Suppressor macrophage treated with lipopolysaccharide for 4 hours (primary cell): ENCODE measurements at regions not wholly inside any gene's neighbourhood (a gene's known extent, or its start where the extent isn't known, plus 50 kb on each side); places are given as distances from the start of the nearest gene placed in this dataset.
"Not testable (repeated sequence)": the region's sequence is repeated elsewhere in the genome, so short reads cannot be mapped to it uniquely, and the experiment has no call there.

Experiments used
- DNase-seq: peaks from one replicate; pipeline ENCODE4 v3.0.0-alpha.2; 2020

DNA sequence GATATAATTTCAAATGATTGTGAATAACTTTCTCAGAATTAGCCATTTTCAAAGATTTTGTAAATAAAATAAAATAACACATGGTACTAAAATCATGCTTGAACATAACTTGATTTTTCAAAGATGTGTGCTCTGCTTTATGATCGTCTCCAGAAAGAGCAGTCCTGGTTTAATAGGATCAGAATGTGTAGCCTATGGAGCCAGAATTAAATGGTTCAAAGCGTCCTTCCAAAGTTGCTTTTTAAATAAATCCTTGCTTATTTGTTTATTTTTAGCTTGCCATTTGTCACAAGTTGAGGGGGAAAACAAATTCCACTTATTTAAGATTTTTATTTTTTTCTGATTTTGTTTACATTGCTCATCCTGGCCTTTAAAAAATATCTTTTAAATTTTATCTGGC lies 123.7 kb upstream of the SPRED1 start:
- DNase-seq, result no peak

DNA sequence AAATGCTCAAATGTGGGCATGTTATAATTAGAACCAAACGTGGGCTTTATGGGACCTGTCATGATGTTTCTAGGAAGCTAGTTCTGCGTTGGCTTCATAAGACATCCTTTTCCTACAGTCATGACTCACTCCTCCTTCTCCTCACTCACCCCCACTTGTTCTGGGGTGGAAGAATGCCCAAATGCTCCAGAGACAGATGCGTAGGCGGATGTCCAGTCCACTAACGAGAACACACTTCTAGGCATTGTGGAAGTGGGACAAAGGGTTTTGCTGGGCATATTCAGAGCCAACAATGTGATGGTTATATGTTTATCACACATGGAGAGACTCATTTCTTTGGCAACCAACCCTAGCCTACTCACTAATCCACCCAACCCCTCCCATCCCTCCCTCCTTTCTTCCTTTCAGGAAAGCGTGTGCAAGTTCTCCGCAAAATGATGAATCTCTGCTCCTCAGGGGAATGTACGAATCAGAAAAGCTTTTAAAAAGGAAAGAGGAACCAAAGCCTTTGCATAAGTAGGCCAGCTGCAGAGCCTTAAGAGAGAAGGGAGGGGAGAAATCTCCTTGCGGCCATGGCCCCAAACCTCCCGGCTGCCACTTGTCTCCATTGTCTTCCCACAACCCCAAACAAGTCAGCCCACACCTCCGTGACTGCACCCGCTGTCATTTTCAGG lies 123.0 kb upstream of the SPRED1 start:
- DNase-seq, result peak; percentile 96

DNA sequence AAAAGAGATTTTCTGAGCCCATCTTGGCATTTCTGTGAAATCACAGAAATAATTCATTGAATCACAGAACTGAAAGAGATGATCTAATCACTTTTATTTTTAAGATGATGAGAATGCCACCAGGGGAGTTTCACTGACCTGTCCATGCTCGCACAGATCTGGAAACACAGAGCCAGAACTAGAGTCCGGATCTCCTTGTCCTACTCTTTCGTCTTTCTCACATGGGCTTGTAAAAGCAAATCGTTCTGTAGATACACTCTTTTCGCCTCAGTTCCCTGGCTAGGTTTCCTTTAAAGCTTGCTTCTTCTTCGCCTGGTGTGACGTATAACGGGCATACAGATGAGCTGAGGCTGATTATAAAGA lies 122.5 kb upstream of the SPRED1 start:
- DNase-seq, result no peak

DNA sequence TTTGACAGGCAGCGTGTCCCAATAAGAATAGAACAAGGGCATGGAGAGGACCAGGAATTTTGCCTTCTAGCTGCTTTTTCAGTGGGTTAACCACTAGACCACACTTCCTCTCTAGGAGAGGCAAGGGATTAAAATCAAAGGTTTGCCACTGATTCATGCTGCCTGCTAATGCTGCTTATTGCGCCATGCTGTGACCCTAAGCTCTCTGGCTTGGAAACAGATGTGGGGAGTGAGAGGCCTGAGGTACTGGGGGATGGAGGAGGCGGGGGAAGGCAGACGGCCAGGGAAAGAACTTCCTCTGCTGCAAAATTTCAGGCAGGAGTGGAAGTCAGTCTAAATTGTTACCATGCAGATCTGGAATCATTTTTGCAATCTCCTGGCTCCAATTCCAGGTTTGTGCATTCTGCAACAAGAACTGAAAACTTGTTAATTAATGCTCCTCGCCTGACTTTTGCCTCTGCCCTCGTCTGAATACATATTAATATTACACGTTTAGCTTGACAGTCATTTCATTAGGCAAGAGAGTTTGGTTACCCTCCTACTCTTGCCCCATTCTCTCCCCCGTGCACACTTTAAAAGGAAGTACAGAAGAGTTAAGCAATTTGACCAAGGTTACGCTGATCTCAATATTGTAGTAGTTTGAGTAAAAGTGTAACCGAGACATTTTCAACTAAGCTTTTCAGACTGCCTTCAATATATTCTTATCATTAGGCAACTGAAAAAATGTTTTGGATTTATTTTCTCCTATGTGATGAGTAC lies 121.7 kb upstream of the SPRED1 start:
- DNase-seq, result peak; percentile 92

DNA sequence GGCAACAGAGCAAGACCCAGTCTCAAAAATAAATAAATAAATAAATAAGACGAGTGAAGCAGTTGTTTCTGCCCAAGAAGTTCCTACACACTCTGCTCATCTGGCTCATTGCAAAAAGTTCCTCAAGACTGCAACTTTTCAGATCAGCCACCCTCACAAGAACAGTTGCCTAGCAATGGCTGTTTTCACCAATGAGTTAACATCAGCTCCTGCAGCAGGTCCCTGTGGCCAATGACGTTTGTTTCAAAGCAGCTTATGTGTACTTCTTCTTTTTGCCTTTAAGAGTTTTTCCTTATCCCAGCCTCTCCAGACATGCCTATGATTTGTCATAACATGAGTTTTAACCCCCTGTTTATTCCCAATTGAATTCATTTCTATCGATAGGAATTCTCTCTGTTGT lies 118.4 kb upstream of the SPRED1 start:
- peak; percentile 83 for DNase-seq

DNA sequence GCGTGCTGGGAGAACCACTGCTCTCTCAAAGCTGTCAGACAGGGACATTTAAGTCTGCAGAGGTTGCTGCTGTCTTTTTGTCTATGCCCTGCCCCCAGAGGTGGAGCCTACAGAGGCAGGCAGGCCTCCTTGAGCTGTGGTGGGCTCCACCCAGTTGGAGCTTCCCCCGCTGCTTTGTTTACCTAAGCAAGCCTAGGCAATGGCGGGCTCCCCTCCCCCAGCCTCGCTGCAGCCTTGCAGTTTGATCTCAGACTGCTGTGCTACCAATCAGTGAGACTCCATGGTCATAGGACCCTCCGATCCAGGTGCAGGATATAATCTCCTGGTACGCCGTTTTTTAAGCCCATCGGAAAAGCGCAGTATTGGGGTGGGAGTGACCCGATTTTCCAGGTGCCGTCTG lies 110.4 kb upstream of the SPRED1 start:
- DNase-seq, result not testable (repeated sequence)

DNA sequence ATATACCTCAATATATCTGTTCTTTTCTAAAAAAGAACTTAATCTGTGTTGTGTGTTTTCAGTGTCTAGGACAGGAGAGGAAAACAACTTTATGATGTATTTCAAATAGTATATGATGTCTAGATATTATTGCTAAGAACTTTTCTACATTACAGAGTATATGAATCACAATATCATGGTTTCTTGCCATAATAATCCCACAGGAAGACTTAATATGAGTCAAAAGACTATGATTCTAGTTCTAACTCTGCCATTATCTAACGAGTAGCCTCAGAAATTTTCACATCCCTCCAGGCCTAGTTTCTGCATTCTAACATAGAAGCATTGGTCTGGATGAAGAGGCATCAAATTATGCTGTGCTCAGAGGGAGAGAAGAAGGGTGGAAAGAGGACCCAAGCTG lies 107.7 kb upstream of the SPRED1 start:
- no peak for DNase-seq

DNA sequence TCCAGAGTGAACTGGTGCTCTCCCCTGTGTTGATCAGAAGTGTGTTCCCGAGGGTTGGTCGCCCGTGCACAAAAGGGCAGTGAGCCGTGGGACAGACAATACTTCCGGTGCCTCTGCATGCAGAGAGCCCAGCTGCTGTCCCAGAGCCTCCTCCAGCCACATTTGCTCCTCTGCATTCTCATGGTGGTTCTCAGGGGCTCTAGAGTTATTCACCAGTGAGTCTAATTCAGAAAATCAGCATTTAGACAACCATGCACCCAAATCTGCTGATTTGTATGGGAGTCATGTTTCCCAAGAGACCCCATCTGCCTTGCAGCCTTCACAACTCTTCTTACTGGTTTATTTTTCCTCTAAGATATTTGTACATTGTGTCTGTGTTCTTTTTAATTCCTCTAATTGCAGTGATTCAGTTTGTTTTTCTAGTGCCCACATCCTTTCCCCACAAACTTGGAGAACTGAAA lies 107.0 kb upstream of the SPRED1 start:
- DNase-seq, result no peak

DNA sequence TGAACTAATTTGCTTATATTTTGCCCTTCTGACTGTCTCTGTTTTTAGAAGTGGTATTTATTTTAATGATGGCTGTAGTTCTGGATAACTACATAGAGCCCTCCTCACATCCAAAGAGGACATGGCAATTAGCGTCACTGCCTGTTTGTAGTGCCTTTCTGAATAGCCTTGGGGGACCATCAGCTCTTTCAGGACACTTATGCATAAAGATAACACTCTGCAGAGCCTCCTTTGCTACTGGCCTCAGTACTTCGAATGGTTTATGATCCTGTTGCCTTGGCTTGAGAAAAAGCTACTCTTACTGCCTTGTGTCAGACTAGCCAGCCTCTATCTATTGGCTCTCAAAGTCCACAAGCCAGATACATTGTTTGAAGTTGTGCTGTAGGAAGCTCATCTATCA lies 105.4 kb upstream of the SPRED1 start:
- DNase-seq, result no peak

DNA sequence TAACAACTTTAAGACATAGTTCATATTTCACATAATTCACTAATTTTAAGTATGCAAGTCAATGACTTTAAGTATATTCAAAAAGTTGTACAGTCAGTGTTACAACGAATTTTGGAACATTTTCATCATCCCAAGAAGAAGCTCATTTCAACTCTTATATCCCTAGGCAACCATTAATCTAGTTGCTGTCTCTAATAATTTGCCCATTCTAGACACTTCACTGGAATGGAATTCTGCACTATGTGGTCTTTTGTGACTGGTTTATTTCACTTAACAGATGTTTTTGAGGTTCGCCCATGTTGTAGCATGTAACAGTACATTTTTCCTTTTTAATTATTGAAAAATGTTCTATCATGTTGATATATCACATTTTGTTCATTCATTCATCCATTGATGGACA lies 104.2 kb upstream of the SPRED1 start:
- no peak for DNase-seq

DNA sequence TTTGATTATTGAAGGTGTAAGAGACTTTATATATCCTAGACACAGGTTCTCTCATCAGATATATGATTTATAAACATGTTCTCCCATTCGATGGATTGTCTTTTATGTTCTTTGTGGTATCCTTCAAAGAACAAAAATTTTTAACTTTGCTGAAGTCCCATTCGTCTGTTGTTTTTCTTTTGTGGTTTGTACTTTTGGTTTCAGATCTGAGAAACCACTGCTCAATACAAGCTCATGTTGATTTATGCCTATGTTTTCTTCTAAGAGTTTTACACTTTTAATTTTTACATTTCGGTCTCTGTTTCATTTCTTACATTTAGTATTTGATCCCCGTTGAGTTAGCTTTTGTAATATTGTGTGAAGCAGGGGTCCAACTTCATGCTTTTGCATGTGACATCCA lies 103.3 kb upstream of the SPRED1 start:
- no peak for DNase-seq

DNA sequence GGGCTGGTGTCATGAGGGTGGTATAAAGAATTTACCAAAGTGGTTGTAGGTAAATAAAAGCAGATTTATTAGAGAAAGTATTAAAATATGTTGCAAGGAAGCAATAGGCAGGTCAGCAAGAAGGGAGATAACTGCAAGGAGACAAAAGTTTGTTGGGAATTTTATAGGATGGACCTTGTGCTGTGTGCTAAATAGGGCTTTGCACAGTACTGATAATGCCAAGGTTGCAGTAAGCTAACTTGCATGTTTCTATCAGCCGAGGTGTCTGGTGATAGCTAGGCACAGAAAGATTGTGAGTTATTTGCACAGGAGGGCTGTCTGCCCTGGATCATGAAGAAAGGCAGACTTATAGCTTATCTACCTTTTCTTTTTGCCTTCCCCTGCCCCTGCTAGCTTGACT lies 102.5 kb upstream of the SPRED1 start:
- DNase-seq, result no peak

DNA sequence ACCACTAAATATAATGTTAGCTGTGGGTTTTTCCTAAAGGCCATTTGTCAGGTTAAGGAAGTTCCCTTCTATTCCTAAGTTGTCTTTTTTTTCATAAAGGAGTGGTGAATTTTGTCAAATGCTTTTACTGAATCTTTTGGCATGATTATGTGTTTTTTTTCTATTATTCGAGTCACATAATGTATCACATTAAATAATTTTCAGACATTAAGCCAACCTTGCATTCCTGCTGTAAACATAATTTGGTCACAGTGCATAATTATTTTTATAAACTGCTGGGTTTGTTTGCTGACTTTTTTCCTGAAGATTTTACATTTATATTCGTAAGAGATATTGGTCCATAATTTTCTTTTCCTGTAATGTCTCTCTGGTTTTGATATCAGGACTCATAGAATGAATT lies 101.8 kb upstream of the SPRED1 start:
- no peak for DNase-seq

DNA sequence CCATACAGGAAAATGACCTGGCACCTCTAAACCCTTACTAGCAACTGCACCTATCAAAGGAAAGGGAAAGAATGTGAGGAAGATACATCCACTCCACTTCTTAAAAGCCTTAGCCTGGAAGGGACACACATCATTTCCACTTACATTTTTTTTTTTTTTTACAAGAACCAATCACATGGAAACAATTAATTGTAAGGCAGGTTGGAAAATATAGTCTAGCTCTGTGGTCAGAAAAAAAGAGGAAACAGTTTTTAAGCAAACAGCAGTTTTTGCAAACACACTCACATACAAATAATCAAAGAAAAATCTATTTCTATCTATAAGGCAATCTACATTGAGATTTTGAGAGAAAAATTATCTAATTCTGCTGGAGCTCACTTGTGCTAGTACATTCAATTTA lies 98.9 kb upstream of the SPRED1 start:
- DNase-seq, result no peak

DNA sequence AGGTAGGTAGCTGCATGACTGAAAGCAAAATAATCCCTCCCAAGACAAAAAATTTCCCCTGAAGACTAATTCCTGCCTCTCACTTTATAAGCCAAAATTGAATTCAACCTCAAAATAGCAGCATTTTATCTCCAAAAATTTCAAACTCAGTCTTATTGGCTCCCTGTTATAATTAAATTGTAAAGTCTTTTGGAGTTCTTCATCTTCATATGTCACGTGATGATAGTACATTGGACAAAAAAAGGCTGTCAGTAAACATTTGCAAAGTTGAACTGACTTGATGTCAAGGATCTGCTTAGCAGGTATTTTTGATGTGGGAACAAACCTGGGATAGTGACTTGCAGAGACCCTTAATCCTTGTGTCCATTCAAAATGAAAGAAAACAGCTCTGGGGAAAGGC lies 98.4 kb upstream of the SPRED1 start:
- DNase-seq, result no peak

DNA sequence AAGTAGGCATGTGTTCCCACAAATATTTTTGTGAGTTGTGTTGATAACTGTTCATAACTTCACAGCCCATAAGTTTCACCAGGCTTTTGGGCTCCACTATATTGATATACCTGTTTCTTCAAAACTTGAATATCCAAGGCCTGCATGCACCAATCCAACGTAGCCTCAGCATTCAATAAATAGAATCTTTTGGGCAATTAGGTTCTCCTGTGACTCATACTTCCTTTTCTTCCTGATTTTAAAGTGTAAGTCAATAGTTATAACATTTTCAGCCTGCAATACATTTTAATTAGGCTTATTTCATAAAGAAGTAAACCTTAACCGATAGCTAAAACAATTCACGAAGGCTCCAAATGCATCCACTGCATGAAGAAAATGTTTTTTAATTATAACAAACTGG lies 97.8 kb upstream of the SPRED1 start:
- no peak for DNase-seq

DNA sequence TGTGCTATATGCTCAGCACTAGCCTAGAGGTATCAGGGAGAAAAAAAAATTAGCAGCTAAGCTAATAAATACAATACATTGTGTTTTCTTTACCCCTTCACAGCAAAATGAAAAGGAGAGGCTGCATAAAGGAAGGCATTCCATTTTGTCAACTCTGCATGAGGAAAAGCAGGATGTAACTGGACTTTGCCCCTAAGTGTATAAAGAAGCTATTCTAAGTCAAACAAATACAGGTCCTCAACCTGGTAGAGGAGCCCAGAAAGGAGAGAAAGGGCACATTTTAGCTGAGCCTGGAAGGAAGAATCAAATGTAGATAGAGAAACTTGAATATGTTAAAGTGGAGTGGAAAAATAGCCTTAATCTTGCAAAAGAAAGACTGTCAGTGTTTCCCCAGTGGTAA lies 89.0 kb upstream of the SPRED1 start:
- no peak for DNase-seq

DNA sequence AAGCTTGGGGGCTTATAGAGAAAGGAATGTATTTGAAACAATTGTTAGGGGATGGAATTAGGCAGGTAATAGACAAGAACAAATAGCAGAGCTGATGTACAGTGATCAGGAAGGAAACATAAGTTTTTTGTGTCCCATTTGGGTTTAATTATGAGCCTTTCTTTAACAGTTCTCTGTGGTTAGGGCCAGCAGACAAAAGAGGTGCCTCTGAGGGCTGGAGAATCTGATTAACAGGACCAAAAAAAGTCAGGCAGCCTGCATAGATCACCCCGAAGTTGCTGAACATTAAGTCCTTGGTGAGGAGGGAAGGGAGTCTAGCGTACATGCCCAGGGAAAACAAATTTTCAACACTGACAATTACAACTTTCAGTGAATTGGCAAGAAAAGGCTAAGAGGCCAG lies 88.6 kb upstream of the SPRED1 start:
- no peak for DNase-seq

DNA sequence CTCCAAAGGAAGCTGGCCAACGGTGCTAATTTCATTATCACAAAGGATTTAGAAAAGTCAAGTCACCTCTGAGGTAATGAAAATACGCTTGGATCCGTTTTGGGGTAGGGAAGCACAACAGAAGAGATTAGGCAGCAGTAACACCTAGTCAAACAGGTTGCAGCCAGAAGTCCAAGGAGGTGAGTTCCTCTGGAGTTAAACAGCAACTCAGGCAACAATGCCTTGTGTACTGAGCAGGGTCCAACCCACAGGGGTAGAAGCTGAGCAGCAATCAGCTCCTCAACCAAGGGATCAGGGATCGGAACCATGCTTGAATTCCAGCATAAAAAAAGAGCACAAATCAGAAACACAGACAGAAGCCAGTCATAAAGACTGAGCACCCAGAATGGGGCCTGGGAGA lies 88.1 kb upstream of the SPRED1 start:
- DNase-seq, result no peak

DNA sequence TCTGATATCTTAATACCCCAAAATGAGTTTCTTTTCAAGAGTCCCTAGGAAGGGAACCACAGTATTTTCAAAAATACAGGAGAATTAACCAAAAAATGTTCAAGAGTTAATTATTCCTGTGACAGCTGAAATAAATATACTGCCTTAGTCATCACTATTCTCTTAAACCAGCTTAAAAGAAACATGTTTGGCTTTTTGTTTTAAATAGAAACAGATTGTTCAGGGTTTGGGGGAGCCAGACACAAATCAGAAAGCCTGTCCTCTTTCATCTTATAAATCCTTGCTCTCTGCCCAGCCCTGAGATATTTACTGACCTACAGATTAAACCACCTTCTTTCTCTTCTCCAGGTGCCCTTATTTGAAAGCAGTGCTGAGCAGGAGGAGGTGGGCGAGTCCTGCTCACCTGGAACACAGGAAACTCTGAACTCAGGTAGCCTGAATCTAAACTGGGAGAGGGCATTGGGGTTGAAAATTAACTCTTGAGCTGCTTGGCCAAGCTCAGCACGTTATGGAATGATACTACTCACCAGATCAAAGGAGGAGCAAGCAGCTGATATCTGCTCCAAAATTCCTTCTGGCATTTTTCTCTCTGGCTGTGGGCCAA lies 84.1 kb upstream of the SPRED1 start:
- no peak for DNase-seq

DNA sequence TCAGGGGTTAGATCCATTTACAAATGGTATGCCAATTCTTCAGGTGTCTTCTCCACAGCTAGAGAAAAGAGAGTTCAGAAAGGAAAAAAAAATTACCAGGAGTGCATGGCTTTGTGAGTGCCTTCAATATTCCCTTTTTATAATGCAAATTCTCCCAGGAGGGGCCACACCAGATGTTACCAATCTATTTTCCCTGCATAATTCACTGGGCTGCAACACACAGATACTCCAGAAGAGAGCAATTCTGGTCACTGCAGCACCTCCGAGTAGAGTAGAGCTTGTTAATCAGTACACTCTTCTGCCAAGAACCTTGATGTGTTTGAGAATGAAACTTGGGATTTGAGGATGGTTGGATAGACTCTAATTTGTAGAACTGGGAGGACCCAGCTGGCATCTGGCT lies 80.7 kb upstream of the SPRED1 start:
- DNase-seq, result no peak

DNA sequence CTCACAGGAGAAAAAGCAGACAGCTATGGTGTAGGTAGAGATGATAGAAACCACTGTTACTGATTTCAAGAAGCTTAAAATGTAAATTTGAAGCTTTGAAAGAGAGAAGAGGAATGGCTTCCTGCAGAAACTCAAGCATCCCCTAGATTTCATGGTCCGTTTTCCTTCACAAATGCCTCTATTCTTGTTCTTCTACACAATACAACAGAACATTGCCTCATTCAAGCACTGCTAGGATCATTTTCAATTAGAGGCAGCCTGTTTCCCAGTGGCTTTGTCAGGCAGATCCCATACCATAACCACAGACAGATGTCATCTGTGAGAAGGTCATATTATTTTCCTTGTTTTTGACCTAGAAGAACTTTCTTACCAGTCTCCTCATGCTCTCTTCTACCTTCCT lies 77.9 kb upstream of the SPRED1 start:
- DNase-seq, result no peak

DNA sequence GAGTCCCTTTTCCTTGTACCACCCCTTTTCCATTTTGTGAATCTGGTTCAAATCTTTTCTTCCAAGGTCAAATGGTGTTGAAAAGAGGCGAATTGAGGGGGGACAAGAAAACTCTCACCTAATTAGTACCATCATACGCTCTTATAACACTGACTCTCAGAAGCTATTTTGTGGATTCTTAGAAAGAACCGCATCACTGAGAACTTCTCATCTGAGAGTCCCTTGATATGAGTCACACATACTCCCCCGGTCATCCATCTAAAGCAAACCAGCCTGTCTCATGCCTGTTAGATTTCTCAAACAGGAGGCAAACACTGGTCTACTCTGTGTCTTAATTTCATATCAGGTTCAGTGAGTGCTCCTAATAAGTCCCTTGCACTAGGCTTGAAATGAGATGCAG lies 76.5 kb upstream of the SPRED1 start:
- DNase-seq, result peak; percentile 55

DNA sequence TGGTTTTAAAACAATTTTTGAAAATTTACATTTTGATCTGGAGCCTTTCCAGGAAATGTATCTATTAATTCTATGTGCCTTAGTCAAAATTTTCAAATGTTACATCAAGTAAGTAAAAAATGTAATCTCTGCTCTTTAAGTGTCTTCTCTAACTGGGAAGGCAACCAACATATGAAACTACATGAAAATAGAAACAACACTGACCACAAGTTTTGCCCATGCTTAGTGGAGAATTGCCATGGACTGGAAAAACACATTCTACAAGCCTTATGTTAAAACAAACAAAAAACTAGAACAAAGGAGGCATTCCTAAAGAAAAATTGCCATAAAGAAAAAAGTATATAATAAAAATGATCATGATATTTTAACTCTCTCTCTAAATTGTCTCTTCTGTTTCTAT lies 75.9 kb upstream of the SPRED1 start:
- DNase-seq, result no peak

DNA sequence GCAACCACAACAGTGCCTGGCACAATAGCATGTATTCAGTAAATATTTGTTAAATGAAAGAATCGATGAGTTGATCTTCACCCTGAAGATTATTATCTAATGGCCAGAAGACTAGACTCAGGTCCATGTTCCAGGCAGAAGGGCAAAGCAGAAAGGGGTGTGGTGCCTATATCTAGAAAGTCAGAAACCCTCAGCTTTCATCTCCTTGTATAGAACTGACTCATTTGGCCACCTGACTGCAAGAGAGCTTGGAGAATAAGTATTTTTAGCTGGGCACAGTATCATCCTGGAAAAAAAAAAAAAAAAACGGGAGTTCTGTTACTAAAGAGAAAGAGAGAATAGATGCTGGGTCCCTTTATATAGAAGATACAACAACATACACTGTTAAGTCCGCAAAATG lies 69.7 kb upstream of the SPRED1 start:
- DNase-seq, result no peak
